Liver (tissue), 8 donors: ENCODE measurements at regions not wholly inside any gene's neighbourhood (a gene's known extent, or its start where the extent isn't known, plus 50 kb on each side); places are given as distances from the start of the nearest gene placed in this dataset.

Experiments used
- DNase-seq: peaks from one replicate; pipeline ENCODE4 v3.0.0-alpha.2; 2017; ENCODE audit warnings: low spot score
- H3K27ac ChIP-seq, 2 donors: one replicate each; pipeline ENCODE4 v1.7.0; 2013; ENCODE audit warnings: inconsistent platforms in 2 of 2, low read length in 2 of 2, control low read depth in 1 of 2, low read depth in 1 of 2, mild to moderate bottlenecking in 1 of 2
- H3K27me3 ChIP-seq, 4 donors: one replicate each; pipeline versions ENCODE4 v1.6.1 to v1.7.0; 2013; ENCODE audit warnings: low read length in 3 of 4, inconsistent platforms in 1 of 4, mild to moderate bottlenecking in 1 of 4, moderate library complexity in 1 of 4; ENCODE audit not compliant: control insufficient read depth in 4 of 4, insufficient read depth in 4 of 4
- H3K36me3 ChIP-seq, 4 donors: one replicate each; pipeline versions ENCODE4 v1.6.1 to v1.7.0; 2013; ENCODE audit warnings: low read length in 3 of 4, mild to moderate bottlenecking in 3 of 4, low read depth in 1 of 4, moderate library complexity in 1 of 4; ENCODE audit not compliant: control insufficient read depth in 4 of 4, insufficient read depth in 3 of 4
- H3K4me1 ChIP-seq, 4 donors: one replicate each; pipeline versions ENCODE4 v1.6.1 to v1.7.0; 2013; ENCODE audit warnings: low read length in 3 of 4, mild to moderate bottlenecking in 3 of 4, moderate library complexity in 1 of 4; ENCODE audit not compliant: control insufficient read depth in 4 of 4, insufficient read depth in 4 of 4
- H3K4me3 ChIP-seq, 3 donors: one replicate each; pipeline versions ENCODE4 v1.6.1 to v1.7.0; 2013; ENCODE audit warnings: low read length in 3 of 3, control low read depth in 1 of 3, low read depth in 1 of 3, mild to moderate bottlenecking in 1 of 3
- H3K9ac ChIP-seq, 2 donors: one replicate each; pipeline ENCODE4 v1.7.0; 2013; ENCODE audit warnings: low read length in 2 of 2, mild to moderate bottlenecking in 2 of 2, moderate library complexity in 2 of 2, control low read depth in 1 of 2, low read depth in 1 of 2
- H3K9me3 ChIP-seq, 4 donors: one replicate each; pipeline versions ENCODE4 v1.6.1 to v1.7.0; 2013; ENCODE audit warnings: low read length in 3 of 4; ENCODE audit not compliant: control insufficient read depth in 4 of 4
- ATF3 ChIP-seq: IDR thresholded peaks from 2 replicates; pipeline ENCODE4 v1.6.1; 2016; ENCODE audit warnings: antibody characterized with exemption
- CTCF ChIP-seq: fragments of 150-350 bp; IDR thresholded peaks from 2 replicates; pipeline ENCODE4 v1.5.1; 2017; ENCODE audit warnings: improper control_type of control experiment, low read depth, low read length; ENCODE audit not compliant: missing input control
- EGR1 ChIP-seq, 2 donors: IDR thresholded peaks; 2 replicates each; pipeline ENCODE4 v1.6.1; 2016 to 2018; ENCODE audit warnings: antibody characterized with exemption in 2 of 2, low read depth in 2 of 2
- FOXA1 ChIP-seq: IDR thresholded peaks from 2 replicates; pipeline ENCODE4 v1.6.1; 2016; ENCODE audit warnings: antibody characterized with exemption
- FOXA2 ChIP-seq: IDR thresholded peaks from 2 replicates; pipeline ENCODE4 v1.6.1; 2016; ENCODE audit warnings: antibody characterized with exemption
- GABPA ChIP-seq, 2 donors: IDR thresholded peaks in 1 of 2; conservative IDR thresholded peaks in 1 of 2; 2 replicates each; pipeline ENCODE4 v1.6.1; 2016; ENCODE audit warnings: antibody characterized with exemption in 2 of 2, mild to moderate bottlenecking in 1 of 2, moderate library complexity in 1 of 2
- HNF4A ChIP-seq, 2 donors: conservative IDR thresholded peaks; 2 replicates each; pipeline ENCODE4 v1.6.1; 2016; ENCODE audit warnings: antibody characterized with exemption in 2 of 2, mild to moderate bottlenecking in 2 of 2
- HNF4G ChIP-seq: IDR thresholded peaks from 2 replicates; pipeline ENCODE4 v1.6.1; 2016; ENCODE audit warnings: antibody characterized with exemption
- JUND ChIP-seq, 2 donors: IDR thresholded peaks; 2 replicates each; pipeline ENCODE4 v1.6.1; 2016; ENCODE audit warnings: antibody characterized with exemption in 2 of 2
- MAX ChIP-seq: IDR thresholded peaks from 2 replicates; pipeline ENCODE4 v1.6.1; 2016; ENCODE audit warnings: antibody characterized with exemption
- NR2F2 ChIP-seq: IDR thresholded peaks from 2 replicates; pipeline ENCODE4 v1.6.1; 2016; ENCODE audit warnings: antibody characterized with exemption
- RAD21 ChIP-seq, 2 donors: IDR thresholded peaks; 2 replicates each; pipeline ENCODE4 v1.6.1; 2016; ENCODE audit warnings: antibody characterized with exemption in 2 of 2, mild to moderate bottlenecking in 2 of 2
- REST ChIP-seq: IDR thresholded peaks from 2 replicates; pipeline ENCODE4 v1.6.1; 2016; ENCODE audit warnings: antibody characterized with exemption, mild to moderate bottlenecking
- RXRA ChIP-seq, 2 donors: IDR thresholded peaks; 2 replicates each; pipeline ENCODE4 v1.6.1; 2017 to 2018; ENCODE audit warnings: antibody characterized with exemption in 2 of 2, mild to moderate bottlenecking in 1 of 2
- SP1 ChIP-seq: IDR thresholded peaks from 2 replicates; pipeline ENCODE4 v1.6.1; 2018; ENCODE audit warnings: antibody characterized with exemption, mild to moderate bottlenecking
- TAF1 ChIP-seq: conservative IDR thresholded peaks from 2 replicates; pipeline ENCODE4 v1.6.1; 2016; ENCODE audit warnings: antibody characterized with exemption, mild to moderate bottlenecking
- YY1 ChIP-seq: IDR thresholded peaks from 2 replicates; pipeline ENCODE4 v1.6.1; 2016; ENCODE audit warnings: antibody characterized with exemption, mild to moderate bottlenecking
- ZBTB33 ChIP-seq: IDR thresholded peaks from 2 replicates; pipeline ENCODE4 v1.6.1; 2016; ENCODE audit warnings: antibody characterized with exemption
- WGBS: extraction: QIAGEN DNeasy Blood & Tissue Kit; methylation state at CpG from one replicate; pipeline ENCODE4 v1.1.7; 2013; 5-methylcytosine and 5-hydroxymethylcytosine counted together
- donor health status: healthy.
- donor health status: healthy.
- donor health status: healthy.
- donor health status: healthy.
- donor health status: healthy.

GRCh38 chr18:59961070-59961469 is 61.3 kb downstream of the PMAIP1 start:
- TF ChIP-seq TAF1 (no peak), FOXA2 (no peak), NR2F2 (no peak), FOXA1 (no peak), RXRA (IDR thresholded peaks at IDR 0.05) (no peak), HNF4A (conservative IDR thresholded peaks at IDR 0.05) (no peak), JUND (IDR thresholded peaks at IDR 0.05) (no peak), RAD21 (IDR thresholded peaks at IDR 0.05) (no peak), ZBTB33 (no peak), YY1 (no peak), ATF3 (no peak), MAX (no peak), EGR1 (IDR thresholded peaks at IDR 0.05; ENCODE audit: low read depth in 2 of 2) (no peak), CTCF (no peak), GABPA (IDR thresholded peaks at IDR 0.05 in 1 of 2, conservative IDR thresholded peaks at IDR 0.05 in 1 of 2) (no peak), HNF4G (no peak), REST (no peak), SP1 (no peak)
- DNase-seq, result no peak
- Histone ChIP-seq H3K36me3 (no peaks in the 10 kb centered on the region), H3K9ac (no peak overlapping the region), H3K27ac (no peak overlapping the region), H3K9me3 (no peaks in the 10 kb centered on the region), H3K4me1 (no peaks in the 10 kb centered on the region), H3K4me3 (no peak overlapping the region), H3K27me3 (peaks cover 0 to 6% (median 0%) of the 10 kb centered on the region in 4 donors)
- WGBS, result 80% methylated on average over 4 of the region's 4 CpGs

GRCh38 chr18:59960272-59960671 is 60.5 kb downstream of the PMAIP1 start:
- H3K4me1 ChIP-seq, result no peaks in the 10 kb centered on the region
- no peak overlapping the region for H3K27ac ChIP-seq
- no peaks in the 10 kb centered on the region for H3K9me3 ChIP-seq
- TF ChIP-seq FOXA2 (no peak), NR2F2 (no peak), FOXA1 (no peak), RAD21 (IDR thresholded peaks at IDR 0.05) (no peak), RXRA (IDR thresholded peaks at IDR 0.05) (no peak), HNF4G (no peak), REST (no peak), ATF3 (no peak), EGR1 (IDR thresholded peaks at IDR 0.05; ENCODE audit: low read depth in 2 of 2) (no peak)
- 94% methylated on average over 2 of the region's 2 CpGs for WGBS
- no peak overlapping the region for H3K4me3 ChIP-seq
- peaks cover 0 to 6% (median 0%) of the 10 kb centered on the region in 4 donors for H3K27me3 ChIP-seq
- H3K36me3 ChIP-seq, result no peaks in the 10 kb centered on the region
- DNase-seq, result no peak
- H3K9ac ChIP-seq, result no peak overlapping the region
